HG03342 (cell line): ENCODE measurements at regions not wholly inside any gene's neighbourhood (a gene's known extent, or its start where the extent isn't known, plus 50 kb on each side); places are given as distances from the start of the nearest gene placed in this dataset.

ENCODE experiments used
- ATAC-seq: cut with Tn5 transposase; IDR thresholded peaks from one replicate; pipeline ENCODE4 v1.9.1; 2021; ENCODE audit warnings: mild to moderate bottlenecking, moderate library complexity; ENCODE audit not compliant: unreplicated experiment

- no peak for ATAC-seq
Measured at GRCh38 chr10:92747066-92747465, 57.3 kb downstream of the HHEX start.

GRCh38 chr10:92747600-92747999, 57.8 kb downstream of the HHEX start:
- no peak for ATAC-seq

- ATAC-seq = no peak
Measured at GRCh38 chr10:92750791-92751533, 61.2 kb downstream of the HHEX start.

- no peak for ATAC-seq
Measured at GRCh38 chr10:92751534-92751811, 61.7 kb downstream of the HHEX start.

- no peak for ATAC-seq
Measured at GRCh38 chr10:92751827-92752226, 62.1 kb downstream of the HHEX start.

GRCh38 chr10:92753865-92754264, 64.1 kb downstream of the HHEX start:
- no peak for ATAC-seq

GRCh38 chr10:92755725-92756124, 66.0 kb downstream of the HHEX start:
- ATAC-seq = no peak

- peak; percentile 78 for ATAC-seq
Measured at GRCh38 chr10:92756201-92757065, 66.7 kb downstream of the HHEX start.

GRCh38 chr10:92757066-92757710, 67.4 kb downstream of the HHEX start:
- ATAC-seq = peak; percentile 77

GRCh38 chr10:92757711-92758104, 68.0 kb downstream of the HHEX start:
- no peak for ATAC-seq

- no peak for ATAC-seq
Measured at GRCh38 chr10:92758594-92758993, 68.8 kb downstream of the HHEX start.

- ATAC-seq = no peak
Measured at GRCh38 chr10:92760609-92761008, 70.9 kb downstream of the HHEX start.

GRCh38 chr10:92761571-92761970, 71.8 kb downstream of the HHEX start:
- ATAC-seq = no peak

GRCh38 chr10:92763634-92764155, 73.9 kb downstream of the HHEX start:
- no peak for ATAC-seq

- ATAC-seq = no peak
Measured at GRCh38 chr10:92766451-92766850, 76.7 kb downstream of the HHEX start.

- ATAC-seq = no peak
Measured at GRCh38 chr10:92768104-92768503, 78.3 kb downstream of the HHEX start.

- no peak for ATAC-seq
Measured at GRCh38 chr10:92773776-92774175, 74.5 kb upstream of the EXOC6 start.

- no peak for ATAC-seq
Measured at GRCh38 chr10:92778091-92778490, 70.2 kb upstream of the EXOC6 start.

GRCh38 chr10:92785118-92785517, 63.2 kb upstream of the EXOC6 start:
- no peak for ATAC-seq

- no peak for ATAC-seq
Measured at GRCh38 chr10:92787557-92788152, 60.7 kb upstream of the EXOC6 start.

GRCh38 chr10:92789067-92789466, 59.3 kb upstream of the EXOC6 start:
- no peak for ATAC-seq
